ENCODE measurements at regions not wholly inside any gene's neighbourhood (a gene's known extent, or its start where the extent isn't known, plus 50 kb on each side); places are given as distances from the start of the nearest gene placed in this dataset.

DNA sequence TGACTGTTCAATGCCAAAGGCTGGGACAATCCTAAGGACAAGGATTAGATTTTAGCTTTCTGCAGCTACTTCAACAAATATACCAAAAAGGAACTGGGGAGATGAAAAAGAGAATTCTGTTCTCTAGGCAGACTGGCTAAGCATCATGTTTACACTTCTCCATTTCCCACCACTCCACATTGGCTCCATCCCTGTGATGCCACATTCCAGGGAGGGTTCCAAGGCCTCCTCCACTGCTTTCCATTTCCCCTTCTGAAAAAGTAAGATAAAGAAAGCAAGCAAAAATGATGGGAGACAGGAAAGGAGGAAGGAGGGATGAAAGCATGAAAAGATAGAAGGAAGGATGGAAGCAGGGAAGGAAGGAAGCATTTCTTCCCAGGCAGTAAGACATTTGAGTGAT is 315.8 kb downstream of the BLID start:
- H3K4me3 ChIP-seq (ENCODE audit: low read depth, low read length), result no peak overlapping the region
- in situ Hi-C loops (cut with HindIII; ENCODE audit: low sequenced_read_pairs), result no loop called here
- no peak for DNase-seq (ENCODE audit: low read depth, low spot score)
- TF ChIP-seq, protein P1, sequence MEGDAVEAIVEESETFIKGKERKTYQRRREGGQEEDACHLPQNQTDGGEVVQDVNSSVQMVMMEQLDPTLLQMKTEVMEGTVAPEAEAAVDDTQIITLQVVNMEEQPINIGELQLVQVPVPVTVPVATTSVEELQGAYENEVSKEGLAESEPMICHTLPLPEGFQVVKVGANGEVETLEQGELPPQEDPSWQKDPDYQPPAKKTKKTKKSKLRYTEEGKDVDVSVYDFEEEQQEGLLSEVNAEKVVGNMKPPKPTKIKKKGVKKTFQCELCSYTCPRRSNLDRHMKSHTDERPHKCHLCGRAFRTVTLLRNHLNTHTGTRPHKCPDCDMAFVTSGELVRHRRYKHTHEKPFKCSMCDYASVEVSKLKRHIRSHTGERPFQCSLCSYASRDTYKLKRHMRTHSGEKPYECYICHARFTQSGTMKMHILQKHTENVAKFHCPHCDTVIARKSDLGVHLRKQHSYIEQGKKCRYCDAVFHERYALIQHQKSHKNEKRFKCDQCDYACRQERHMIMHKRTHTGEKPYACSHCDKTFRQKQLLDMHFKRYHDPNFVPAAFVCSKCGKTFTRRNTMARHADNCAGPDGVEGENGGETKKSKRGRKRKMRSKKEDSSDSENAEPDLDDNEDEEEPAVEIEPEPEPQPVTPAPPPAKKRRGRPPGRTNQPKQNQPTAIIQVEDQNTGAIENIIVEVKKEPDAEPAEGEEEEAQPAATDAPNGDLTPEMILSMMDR (IDR thresholded peaks at IDR 0.05; ENCODE audit: low read depth, low read length), result no peak

DNA sequence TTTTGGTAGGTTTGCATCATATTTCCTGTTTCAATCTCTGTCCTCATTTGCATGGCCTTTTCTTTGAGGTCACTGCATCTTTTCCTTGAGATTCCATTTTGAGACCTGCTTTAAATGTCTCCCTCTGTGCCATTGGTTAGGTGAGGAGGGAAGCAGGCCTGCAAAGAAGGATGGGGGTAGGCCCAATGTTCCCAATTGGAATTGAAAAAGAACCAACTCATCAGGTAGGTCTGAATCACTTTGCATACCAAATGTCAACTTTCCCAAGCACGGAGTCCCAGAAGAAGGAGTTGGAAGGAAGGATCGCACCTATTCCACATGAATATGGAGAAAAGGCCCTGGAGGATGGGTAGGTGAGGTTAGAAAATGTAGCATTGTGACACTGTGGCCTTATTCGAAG is 318.5 kb downstream of the BLID start:
- DNase-seq (ENCODE audit: low read depth, low spot score), result no peak
- in situ Hi-C loops (cut with HindIII; ENCODE audit: low sequenced_read_pairs), result no loop called here
- TF ChIP-seq, protein P1 (IDR thresholded peaks at IDR 0.05; ENCODE audit: low read depth, low read length), result no peak
- H3K4me3 ChIP-seq (ENCODE audit: low read depth, low read length), result no peak overlapping the region

DNA sequence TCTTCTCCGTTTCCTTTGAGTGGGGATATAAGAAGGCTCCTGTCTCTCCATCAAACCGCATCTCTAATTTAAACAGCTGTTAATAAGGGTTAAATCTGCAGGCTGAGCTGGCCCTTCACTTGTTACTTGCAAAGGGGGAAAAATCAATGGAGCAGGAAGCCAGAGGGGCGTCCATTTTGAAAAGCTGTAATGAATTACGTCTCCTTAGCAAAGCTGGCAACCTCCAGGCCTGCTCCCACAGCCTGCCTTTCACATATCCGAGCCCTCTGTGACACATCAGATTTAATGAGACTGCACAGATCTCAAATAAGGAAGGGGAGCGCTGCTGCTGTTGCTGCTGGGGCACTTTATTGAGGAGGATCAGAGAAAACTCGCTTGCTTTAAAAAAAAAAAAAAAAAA is 320.8 kb downstream of the BLID start:
- no peak for DNase-seq (ENCODE audit: low read depth, low spot score)
- in situ Hi-C loops (cut with HindIII; ENCODE audit: low sequenced_read_pairs), result no loop called here
- TF ChIP-seq, protein P1 (IDR thresholded peaks at IDR 0.05; ENCODE audit: low read depth, low read length), result no peak
- H3K4me3 ChIP-seq (ENCODE audit: low read depth, low read length), result no peak overlapping the region

DNA sequence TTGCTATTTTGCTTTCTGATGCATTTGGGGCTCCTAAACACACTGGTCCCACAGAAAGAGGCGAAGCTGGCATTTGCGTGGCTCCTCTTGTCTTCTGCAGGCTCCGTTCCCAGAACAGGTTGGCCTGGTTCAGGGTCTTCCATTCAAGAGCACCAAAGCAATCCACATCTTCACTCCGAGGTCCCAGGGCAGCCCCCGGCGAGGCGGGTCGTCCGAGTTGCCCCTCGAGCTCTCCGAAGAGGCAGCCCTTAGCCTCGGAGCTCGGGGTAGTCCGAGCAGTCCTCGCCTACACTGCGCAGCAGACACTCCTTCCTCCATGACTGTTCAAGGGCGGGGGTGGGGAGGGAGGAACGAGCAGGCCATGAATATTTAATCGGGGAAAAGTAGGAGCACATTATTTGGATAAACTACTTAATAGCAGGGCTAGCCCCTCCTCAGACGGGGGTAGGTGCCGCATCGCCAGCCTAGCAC is 321.3 kb downstream of the BLID start:
- in situ Hi-C loops (cut with HindIII; ENCODE audit: low sequenced_read_pairs), result no loop called here
- TF ChIP-seq, protein P1 (IDR thresholded peaks at IDR 0.05; ENCODE audit: low read depth, low read length), result no peak
- H3K4me3 ChIP-seq (ENCODE audit: low read depth, low read length), result no peak overlapping the region
- no peak for DNase-seq (ENCODE audit: low read depth, low spot score)

DNA sequence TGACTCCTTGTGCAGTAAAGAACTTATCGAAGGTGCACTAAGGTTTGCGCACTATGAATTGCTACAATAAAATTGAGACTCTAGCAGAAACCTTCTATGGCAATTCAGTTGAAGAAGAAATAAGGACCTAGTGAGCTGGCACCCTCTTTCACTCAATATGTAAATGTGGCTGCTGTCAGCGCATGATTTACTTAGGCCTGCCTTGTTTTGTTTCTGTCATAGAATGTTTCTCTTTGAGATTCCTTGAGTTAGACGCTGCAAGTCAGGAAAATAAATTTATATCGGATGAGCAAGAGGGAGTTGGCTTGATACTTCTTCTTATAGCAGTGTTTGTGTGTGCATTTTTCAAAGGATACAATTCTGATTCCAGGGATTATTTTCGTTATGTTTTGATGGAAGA is 322.1 kb downstream of the BLID start:
- TF ChIP-seq, protein P1 (IDR thresholded peaks at IDR 0.05; ENCODE audit: low read depth, low read length), result no peak
- in situ Hi-C loops (cut with HindIII; ENCODE audit: low sequenced_read_pairs), result no loop called here
- no peak overlapping the region for H3K4me3 ChIP-seq (ENCODE audit: low read depth, low read length)
- no peak for DNase-seq (ENCODE audit: low read depth, low spot score)

DNA sequence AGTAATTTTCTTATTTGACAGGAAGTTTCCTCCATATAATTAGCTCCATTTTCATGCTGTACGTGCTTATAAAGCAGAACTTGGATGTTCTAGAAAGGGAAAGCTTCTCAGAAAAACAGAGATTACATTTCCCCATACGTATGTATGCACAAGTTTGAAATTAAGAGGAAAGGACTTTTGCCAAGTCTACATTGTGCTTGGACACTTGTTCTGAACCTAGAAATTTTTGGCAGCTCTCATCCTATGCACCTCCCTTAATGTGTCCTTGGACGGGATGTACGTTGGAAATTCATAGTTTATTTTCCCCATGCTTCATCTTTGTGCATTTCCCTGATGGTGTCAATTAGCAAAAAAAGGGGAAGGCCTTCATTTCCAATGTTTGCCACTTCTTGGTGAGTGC is 322.7 kb downstream of the BLID start:
- no peak for DNase-seq (ENCODE audit: low read depth, low spot score)
- no peak overlapping the region for H3K4me3 ChIP-seq (ENCODE audit: low read depth, low read length)
- TF ChIP-seq, protein P1 (IDR thresholded peaks at IDR 0.05; ENCODE audit: low read depth, low read length), result no peak
- in situ Hi-C loops (cut with HindIII; ENCODE audit: low sequenced_read_pairs), result no loop called here

DNA sequence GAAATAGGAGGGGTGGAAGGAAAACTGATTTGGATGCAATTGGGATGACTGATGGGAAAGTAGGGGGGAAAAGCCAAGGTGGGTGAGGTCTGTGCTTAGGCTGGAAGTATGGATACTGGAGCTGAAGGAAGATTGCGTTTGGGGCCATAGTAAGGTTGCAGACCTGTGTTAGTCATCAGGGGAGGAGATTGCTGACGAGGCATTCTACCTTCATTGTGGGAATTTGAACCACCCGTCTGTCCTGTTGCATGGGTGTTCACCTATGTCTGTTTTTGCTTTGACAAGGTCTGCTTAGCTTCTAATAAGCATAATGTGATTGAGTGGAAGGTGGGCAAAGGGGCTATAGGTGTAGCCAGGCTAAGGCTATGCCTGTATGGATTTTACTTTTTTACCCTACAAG is 323.8 kb downstream of the BLID start:
- in situ Hi-C loops (cut with HindIII; ENCODE audit: low sequenced_read_pairs), result no loop called here
- no peak overlapping the region for H3K4me3 ChIP-seq (ENCODE audit: low read depth, low read length)
- no peak for DNase-seq (ENCODE audit: low read depth, low spot score)
- TF ChIP-seq, protein P1 (IDR thresholded peaks at IDR 0.05; ENCODE audit: low read depth, low read length), result no peak

All from astrocyte of the spinal cord (primary cell).